Posterior cingulate gyrus (tissue), 11 donors: ENCODE measurements at regions not wholly inside any gene's neighbourhood (a gene's known extent, or its start where the extent isn't known, plus 50 kb on each side); places are given as distances from the start of the nearest gene placed in this dataset.

Source experiments
- DNase-seq, 10 donors: peaks; one replicate each; pipeline versions ENCODE4 v3.0.0 to v3.0.0-alpha.2; 2020 to 2021; ENCODE audit warnings: mixed read lengths in 3 of 10
- intact Hi-C: fragments of 100-400 bp; cut with DNase I; formaldehyde crosslinking; loops from one replicate; pipeline ENCODE4 v1.15.1; 2023

DNA sequence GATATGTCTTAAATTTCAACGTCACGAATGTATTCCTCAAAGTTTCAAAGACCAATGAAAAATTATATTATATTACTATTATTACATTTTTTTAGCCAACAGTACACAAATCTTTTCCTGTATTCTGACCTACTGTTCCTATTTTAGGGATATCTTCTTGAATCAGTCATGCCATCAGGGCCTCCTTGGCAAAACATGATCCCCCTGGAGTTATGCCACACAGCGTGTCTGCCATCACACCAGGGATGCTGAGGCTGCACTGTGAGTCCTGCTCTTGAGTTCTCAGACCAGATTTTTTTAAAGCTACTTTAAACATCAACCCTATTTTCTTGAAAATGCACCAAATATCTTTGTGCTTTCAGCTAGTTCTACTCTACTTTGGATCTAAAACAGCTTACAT lies 425.9 kb upstream of the ZNF385D start:
- no peak for DNase-seq
- intact Hi-C loops = no loop called here

GRCh38 chr3:22189616-22190015 lies 438.6 kb upstream of the ZNF385D start:
- intact Hi-C loops = no loop called here

DNA sequence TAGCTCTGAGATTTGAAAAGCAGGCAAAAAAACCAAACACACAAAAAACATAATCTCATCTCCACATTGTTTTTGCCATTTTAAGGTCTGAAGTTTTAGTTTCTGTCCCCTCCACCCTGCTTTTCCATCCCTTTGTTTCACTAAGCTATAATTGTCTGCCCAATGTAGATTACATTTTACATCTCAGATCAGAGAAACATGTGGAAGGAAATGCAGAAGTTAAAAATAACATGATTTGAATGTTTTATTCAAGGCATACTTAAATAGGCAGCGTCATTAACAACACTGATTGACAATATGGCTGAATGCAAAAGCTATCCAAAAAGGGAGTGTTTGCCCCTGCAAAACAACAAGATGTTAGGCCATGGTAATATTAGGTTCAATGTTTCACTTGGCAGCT lies 448.1 kb upstream of the ZNF385D start:
- DNase-seq = no peak
- intact Hi-C loops = no loop called here

More at GRCh38 chr3:22189616-22190015, 438.6 kb upstream of the ZNF385D start:
- DNase-seq = no peak

DNA sequence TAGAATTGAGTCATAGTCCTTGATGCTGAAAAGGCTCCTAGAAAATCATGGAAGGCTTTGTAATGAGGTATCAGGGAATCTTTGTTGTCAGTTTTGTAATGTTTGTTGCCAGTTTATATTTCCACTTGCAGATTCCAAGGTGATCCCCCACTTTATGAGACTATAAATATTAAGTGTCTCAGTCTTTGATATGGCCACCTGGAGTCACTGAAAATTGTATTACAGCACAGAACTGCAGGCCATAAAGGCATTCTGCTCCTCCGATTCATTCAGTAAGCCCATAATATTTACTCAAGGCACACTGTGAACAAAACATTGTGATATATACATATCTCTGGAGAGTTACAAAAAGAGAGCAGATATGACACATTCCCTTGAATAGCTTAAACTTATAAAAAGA lies 457.8 kb upstream of the ZNF385D start:
- DNase-seq = no peak
- intact Hi-C loops = no loop called here

DNA sequence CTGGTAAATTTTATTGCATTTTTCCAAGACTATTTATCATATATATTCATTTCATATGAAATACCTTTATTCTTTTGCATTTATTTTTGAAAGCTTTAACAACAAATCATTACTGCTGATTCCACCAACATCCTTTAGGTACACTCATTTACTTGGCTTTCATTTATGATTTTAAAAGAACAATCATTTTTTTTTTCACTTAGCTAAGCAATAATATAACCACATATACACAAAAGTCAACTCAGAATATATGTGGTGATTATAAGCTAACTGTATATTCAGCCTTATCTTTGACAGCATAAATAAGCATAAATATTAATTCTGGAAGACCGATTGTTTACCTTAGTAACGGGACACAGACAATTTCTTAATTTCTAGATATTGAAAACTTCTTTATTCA lies 458.6 kb upstream of the ZNF385D start:
- no peak for DNase-seq
- intact Hi-C loops = no loop called here

DNA sequence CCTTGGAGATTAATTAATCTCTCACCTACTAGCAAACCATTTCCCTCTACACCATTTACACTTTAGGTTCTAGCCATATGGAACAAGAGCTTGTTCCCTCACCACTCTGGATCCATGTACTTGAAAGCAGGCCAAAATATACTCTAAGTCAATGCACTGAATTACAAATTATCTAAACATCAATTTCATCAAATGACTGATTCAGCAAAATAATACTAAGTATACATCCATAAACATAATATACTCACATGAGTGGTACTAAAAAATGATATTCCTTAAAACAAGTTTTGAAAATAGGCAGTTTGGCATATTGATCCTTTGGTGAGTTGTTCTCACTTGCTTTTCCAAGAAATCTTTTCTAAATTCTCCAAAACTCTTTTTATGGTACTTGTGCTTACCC lies 459.7 kb upstream of the ZNF385D start:
- intact Hi-C loops = no loop called here
- DNase-seq = no peak

- no peak for DNase-seq
- intact Hi-C loops = no loop called here
Observed at GRCh38 chr3:22216601-22217000, 465.6 kb upstream of the ZNF385D start.

GRCh38 chr3:22225161-22225560 lies 474.2 kb upstream of the ZNF385D start:
- DNase-seq = no peak
- intact Hi-C loops = no loop called here

DNA sequence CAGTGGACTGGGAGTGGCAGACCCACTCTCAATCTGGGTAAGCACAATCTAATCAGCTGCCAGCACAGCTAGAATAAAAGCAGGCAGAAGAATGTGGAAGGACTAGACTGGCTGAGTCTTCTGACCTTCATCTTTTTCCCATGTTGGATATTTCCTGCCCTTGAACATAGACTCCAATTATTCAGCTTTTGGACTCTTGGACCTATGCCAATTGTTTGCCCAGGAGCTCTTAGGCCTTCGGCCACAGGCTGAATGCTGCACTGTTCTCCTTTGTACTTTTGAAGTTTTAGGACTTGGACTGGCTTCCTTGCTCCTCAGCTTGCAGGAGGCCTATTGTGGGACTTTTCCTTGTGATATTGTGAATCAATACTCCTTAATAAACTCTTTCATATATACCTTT lies 477.7 kb upstream of the ZNF385D start:
- DNase-seq = no peak
- intact Hi-C loops = no loop called here

DNA sequence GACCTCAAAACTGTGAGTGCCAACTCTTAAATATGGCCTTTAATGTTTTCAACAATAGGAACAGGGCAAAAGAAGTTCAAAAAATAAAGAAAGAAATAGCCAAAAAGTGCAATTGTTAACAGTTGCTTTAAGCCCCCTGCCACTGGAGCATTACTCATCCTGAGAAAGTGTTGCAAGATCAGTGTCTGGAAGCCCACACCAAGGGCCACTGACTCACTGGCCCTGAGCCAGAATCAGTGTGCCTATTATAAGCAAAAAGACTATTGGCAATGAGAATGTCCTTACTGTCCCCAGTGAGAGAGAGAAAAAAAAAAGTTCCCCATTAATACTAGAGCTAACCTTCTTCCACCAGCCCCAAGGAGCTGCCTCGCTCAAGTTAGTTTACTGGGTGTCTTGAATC lies 480.1 kb upstream of the ZNF385D start:
- intact Hi-C loops = no loop called here
- DNase-seq = no peak

GRCh38 chr3:22236490-22237270 lies 485.7 kb upstream of the ZNF385D start:
- no peak for DNase-seq
- intact Hi-C loops = no loop called here

- intact Hi-C loops = no loop called here
- no peak for DNase-seq
Observed at GRCh38 chr3:22239011-22239410, 488.0 kb upstream of the ZNF385D start.

- no peak for DNase-seq
- intact Hi-C loops = no loop called here
Observed at GRCh38 chr3:22241110-22241509, 490.1 kb upstream of the ZNF385D start.

DNA sequence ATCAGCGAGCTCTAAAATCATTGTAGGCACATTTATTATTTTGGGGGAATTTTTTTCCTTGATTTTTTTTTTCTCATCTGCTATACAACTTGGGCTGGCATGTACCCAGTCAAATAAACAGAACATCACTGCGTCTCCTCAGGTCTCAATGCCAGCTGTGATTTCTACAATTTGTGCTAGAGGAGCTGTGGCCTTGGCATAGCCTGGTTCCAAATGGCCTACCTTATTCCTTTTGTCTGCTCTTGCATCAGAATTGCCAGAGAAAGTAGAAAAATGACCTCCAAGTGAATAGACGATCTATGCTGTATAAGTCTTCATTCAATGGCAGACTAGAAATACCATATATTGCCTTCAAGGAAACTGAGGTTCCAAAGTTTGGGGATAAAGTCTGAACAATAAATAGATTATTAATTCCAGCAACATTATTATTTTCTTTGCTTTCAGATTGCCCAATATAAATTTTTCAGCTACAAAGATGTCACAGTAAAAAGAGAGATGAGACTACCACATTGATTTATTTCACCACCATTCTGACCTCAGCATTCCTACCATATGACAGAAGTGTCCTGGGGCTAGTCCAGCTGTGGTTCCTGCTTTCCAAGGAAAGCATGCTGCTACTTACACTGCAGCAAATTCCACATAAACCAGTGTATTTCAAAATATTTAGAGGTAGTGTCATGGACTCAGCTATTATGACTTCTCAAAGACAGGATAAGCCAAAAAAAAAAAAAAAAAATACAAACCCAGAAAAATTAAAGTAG lies 493.9 kb upstream of the ZNF385D start:
- no peak for DNase-seq
- intact Hi-C loops = no loop called here

DNA sequence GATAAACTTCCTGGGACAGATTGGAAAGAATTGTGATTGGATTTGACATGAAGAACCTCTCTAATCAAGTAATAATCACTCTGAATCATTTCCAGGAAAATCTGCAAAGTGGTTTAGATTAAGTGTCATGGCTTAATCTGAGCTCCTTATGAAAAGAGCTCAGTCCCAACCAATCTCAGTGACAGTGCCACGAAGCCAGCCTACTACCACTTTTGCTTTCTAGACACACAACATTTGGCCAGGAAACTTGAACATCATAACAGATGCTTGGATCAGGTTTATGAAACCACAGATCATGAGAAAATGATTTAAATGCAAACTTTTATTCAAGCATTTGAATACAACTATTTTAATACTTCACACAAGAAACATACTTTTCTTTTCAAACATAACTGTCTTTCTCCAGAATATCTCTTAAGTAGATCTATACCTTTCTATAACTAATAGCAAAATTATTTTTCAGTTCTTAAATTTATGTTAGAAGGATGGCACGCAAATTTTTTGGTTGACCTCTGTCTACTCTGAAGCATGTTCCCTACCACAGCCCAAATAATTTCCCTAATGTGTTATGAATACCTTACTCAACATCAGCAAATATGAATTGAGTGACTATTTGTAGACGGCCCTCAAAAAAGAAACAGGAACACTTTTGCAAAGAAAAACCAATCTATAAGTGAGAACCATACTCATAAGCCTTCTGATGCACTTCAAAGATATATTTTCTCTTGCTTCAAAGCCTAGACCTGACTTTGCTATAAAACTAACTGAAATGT lies 495.0 kb upstream of the ZNF385D start:
- no peak for DNase-seq

DNA sequence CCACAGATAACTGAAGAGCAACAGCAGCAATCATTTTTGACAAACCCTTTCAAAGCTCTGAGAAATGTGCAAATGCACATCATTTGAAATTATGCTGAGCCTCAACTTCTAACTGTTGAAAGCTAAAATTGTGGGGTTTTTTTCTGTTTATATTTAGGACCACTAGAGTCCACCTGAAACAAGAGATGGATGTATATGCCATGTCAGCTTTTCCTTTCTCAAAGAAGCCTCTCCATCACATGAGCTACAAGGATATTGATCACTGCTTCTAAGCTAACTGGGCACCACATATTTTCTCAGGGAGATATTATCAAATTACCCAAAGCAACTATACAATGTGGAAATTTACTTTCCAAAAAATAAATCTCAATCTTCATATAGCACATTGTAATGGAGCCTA lies 498.6 kb upstream of the ZNF385D start:
- intact Hi-C loops = no loop called here
- no peak for DNase-seq

More for the DNA sequence above, 495.0 kb upstream of the ZNF385D start:
- intact Hi-C loops = no loop called here

GRCh38 chr3:22257252-22257651 lies 506.2 kb upstream of the ZNF385D start:
- no peak for DNase-seq
- intact Hi-C loops = no loop called here

- intact Hi-C loops = no loop called here
- no peak for DNase-seq
Observed at GRCh38 chr3:22262386-22262785, 511.4 kb upstream of the ZNF385D start.

DNA sequence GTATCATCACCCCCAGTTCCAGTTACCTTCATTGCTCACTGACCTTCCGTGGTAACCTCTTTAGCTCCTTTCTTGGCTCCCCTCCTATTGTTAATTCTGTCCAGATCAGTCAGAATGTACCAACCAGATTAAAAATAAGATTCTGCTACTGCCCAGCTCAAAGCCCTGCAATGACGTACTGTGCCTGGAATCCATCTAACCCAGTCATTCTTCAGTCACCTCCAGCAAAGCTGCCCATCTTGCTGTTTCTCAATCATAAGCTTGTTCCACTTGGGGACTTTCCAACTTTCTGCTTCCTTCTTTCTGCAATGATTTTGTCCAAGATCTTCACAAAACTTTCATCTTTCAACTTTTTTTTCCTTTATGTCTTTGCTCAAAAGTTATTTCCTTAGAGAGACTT lies 512.0 kb upstream of the ZNF385D start:
- no peak for DNase-seq
- intact Hi-C loops = no loop called here

- no peak for DNase-seq
- intact Hi-C loops = no loop called here
Observed at GRCh38 chr3:22265403-22265802, 514.4 kb upstream of the ZNF385D start.

GRCh38 chr3:22269831-22270230 lies 518.8 kb upstream of the ZNF385D start:
- intact Hi-C loops = no loop called here
- peak in 2 of 10 donors; percentile 11 to 49 for DNase-seq
